ENCODE measurements at regions not wholly inside any gene's neighbourhood (a gene's known extent, or its start where the extent isn't known, plus 50 kb on each side); places are given as distances from the start of the nearest gene placed in this dataset.
"Not testable (repeated sequence)": the region's sequence is repeated elsewhere in the genome, so short reads cannot be mapped to it uniquely, and the experiment has no call there.

DNA sequence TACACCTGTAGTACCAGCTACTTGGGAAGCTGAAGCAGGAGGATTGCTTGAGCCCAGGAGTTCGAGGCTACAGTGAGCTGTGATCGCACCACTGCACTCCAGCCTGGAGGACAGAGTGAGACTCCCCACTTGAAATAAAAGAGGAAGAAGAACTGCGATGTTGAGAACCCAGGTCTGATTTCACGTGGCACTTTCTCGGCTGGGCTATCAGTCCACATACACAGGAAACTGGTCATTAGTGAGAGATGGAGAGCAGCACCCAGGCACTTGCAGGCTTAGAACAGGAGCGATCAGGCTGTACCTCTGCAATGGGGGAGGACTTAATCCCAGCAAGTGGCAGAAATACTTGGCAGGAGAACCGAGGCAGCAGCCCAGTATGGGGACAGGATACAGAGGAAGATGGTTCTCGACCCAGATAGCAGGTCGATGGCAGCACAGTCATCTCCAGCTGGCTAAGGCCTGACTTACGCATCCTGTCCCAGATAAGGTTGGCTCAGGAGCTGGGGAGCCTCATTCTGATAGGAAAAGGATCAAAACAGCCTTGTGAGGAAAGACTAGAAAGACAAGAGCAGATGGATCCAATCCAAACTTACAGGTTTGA is 487.7 kb upstream of the AUTS2 start:
- Histone ChIP-seq H3K9me3 (ENCODE audit: low read length) (no peaks in the 10 kb centered on the region), H4K20me1 (ENCODE audit: low read length) (no peaks in the 10 kb centered on the region), H3K27ac (ENCODE audit: low read length) (no peak overlapping the region), H3K79me2 (ENCODE audit: low read length) (no peaks in the 10 kb centered on the region), H3K9ac (ENCODE audit: low read length) (no peak overlapping the region), H3K4me2 (ENCODE audit: low read length) (no peak overlapping the region), H3F3A (ENCODE audit: low read length, unreplicated experiment) (no peaks in the 10 kb centered on the region), H3K9me2 (replicated peaks; ENCODE audit: low read length) (no peaks in the 10 kb centered on the region), H3K27me3 (ENCODE audit: low read length) (no peaks in the 10 kb centered on the region), H3K36me3 (ENCODE audit: low read depth, low read length) (no peaks in the 10 kb centered on the region), H3K4me1 (ENCODE audit: insufficient read depth, low read length) (no peaks in the 10 kb centered on the region), H3K4me3 (ENCODE audit: low read length) (no peak overlapping the region), H2AFZ (ENCODE audit: low read length) (no peak overlapping the region)
- ChIA-PET POLR2A (ENCODE audit: unreplicated experiment) (no interaction called here), CTCF (no interaction called here)
- intact Hi-C loops (cut with micrococcal nuclease), result no loop called here
- DNase-seq, result no peak
- BruUV-seq (replicated peaks), result no TSS peak
- no peak for ATAC-seq
- TF ChIP-seq EZH2 (IDR thresholded peaks at IDR 0.05; ENCODE audit: low read length, unreplicated experiment), result no peak

DNA sequence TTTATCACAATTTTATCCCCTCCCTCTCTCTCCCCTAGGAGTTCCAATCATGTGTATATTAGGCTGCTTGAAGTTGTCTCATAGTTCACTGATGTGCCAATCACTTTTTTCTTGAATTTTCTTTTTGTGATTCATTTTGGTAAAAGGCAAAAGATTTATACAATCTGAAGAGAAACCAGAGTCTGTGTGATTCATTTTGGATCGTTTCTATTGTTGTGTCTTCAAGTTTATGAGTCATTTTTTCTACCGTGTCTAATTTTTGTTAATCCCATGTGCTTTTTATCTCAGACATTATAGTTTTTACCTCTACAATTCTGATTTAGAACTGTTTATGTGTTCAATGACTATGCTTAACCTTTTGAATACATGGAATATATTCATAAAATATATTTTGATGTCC is 483.9 kb upstream of the AUTS2 start:
- no peaks in the 10 kb centered on the region for H3K9me3 ChIP-seq (ENCODE audit: low read length)
- H3K9ac ChIP-seq (ENCODE audit: low read length), result no peak overlapping the region
- no peaks in the 10 kb centered on the region for H3K27me3 ChIP-seq (ENCODE audit: low read length)
- TF ChIP-seq, protein P1, sequence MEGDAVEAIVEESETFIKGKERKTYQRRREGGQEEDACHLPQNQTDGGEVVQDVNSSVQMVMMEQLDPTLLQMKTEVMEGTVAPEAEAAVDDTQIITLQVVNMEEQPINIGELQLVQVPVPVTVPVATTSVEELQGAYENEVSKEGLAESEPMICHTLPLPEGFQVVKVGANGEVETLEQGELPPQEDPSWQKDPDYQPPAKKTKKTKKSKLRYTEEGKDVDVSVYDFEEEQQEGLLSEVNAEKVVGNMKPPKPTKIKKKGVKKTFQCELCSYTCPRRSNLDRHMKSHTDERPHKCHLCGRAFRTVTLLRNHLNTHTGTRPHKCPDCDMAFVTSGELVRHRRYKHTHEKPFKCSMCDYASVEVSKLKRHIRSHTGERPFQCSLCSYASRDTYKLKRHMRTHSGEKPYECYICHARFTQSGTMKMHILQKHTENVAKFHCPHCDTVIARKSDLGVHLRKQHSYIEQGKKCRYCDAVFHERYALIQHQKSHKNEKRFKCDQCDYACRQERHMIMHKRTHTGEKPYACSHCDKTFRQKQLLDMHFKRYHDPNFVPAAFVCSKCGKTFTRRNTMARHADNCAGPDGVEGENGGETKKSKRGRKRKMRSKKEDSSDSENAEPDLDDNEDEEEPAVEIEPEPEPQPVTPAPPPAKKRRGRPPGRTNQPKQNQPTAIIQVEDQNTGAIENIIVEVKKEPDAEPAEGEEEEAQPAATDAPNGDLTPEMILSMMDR (conservative IDR thresholded peaks at IDR 0.05; ENCODE audit: low read depth, low read length), result no peak
- TF ChIP-seq EZH2phosphoT487 (IDR thresholded peaks at IDR 0.05; ENCODE audit: borderline replicate concordance, low read length) (no peak), EZH2 (IDR thresholded peaks at IDR 0.05; ENCODE audit: low read length, unreplicated experiment) (no peak)
- intact Hi-C loops (cut with micrococcal nuclease), result no loop called here
- no peak overlapping the region for H2AFZ ChIP-seq (ENCODE audit: low read length)
- H3K4me3 ChIP-seq (ENCODE audit: low read length), result no peak overlapping the region
- H3K27ac ChIP-seq (ENCODE audit: low read length), result no peak overlapping the region
- no peaks in the 10 kb centered on the region for H3K36me3 ChIP-seq (ENCODE audit: low read depth, low read length)
- POLR2A ChIA-PET (ENCODE audit: unreplicated experiment), result no interaction called here
- no peaks in the 10 kb centered on the region for H3K4me1 ChIP-seq (ENCODE audit: insufficient read depth, low read length)
- no peak overlapping the region for H3K4me2 ChIP-seq (ENCODE audit: low read length)
- no peaks in the 10 kb centered on the region for H3K9me2 ChIP-seq (replicated peaks; ENCODE audit: low read length)
- H3K79me2 ChIP-seq (ENCODE audit: low read length), result no peaks in the 10 kb centered on the region
- no TSS peak for BruUV-seq (replicated peaks)
- CTCF ChIA-PET, result no interaction called here
- no peaks in the 10 kb centered on the region for H4K20me1 ChIP-seq (ENCODE audit: low read length)
- H3F3A ChIP-seq (ENCODE audit: low read length, unreplicated experiment), result no peaks in the 10 kb centered on the region
- ATAC-seq (no peak), DNase-seq (no peak)

DNA sequence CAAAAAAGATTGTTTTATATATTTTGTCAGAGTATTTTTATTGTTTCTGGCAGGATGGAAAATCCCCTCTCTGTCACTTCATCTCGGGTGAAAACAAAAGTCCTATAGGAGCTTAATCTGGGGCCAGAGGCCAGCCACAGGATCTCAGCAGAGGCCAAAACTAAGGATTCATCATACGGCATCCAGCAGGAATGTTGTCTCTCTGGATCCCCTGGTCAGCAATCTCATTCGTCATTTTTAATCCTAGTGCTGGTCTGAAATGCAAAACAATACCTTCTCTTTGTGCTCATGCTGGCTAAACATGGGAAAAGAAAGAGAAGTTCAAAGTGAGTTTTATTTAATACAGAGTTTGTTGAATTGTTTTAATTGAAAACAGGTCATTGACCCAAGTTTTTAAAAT is 482.5 kb upstream of the AUTS2 start:
- BruUV-seq (replicated peaks), result no TSS peak
- Histone ChIP-seq H3F3A (ENCODE audit: low read length, unreplicated experiment) (no peaks in the 10 kb centered on the region), H3K4me3 (ENCODE audit: low read length) (no peak overlapping the region), H3K79me2 (ENCODE audit: low read length) (no peaks in the 10 kb centered on the region), H3K36me3 (ENCODE audit: low read depth, low read length) (no peaks in the 10 kb centered on the region), H3K27me3 (ENCODE audit: low read length) (no peaks in the 10 kb centered on the region), H3K9me2 (replicated peaks; ENCODE audit: low read length) (no peaks in the 10 kb centered on the region), H2AFZ (ENCODE audit: low read length) (no peak overlapping the region), H3K4me2 (ENCODE audit: low read length) (no peak overlapping the region), H3K27ac (ENCODE audit: low read length) (no peak overlapping the region), H3K9ac (ENCODE audit: low read length) (no peak overlapping the region), H3K9me3 (ENCODE audit: low read length) (no peaks in the 10 kb centered on the region), H3K4me1 (ENCODE audit: insufficient read depth, low read length) (no peaks in the 10 kb centered on the region), H4K20me1 (ENCODE audit: low read length) (no peaks in the 10 kb centered on the region)
- TF ChIP-seq EZH2phosphoT487 (IDR thresholded peaks at IDR 0.05; ENCODE audit: borderline replicate concordance, low read length), result no peak
- no peak for TF ChIP-seq EZH2 (IDR thresholded peaks at IDR 0.05; ENCODE audit: low read length, unreplicated experiment)
- TF ChIP-seq, protein P1 (conservative IDR thresholded peaks at IDR 0.05; ENCODE audit: low read depth, low read length), result no peak
- ATAC-seq, result no peak
- intact Hi-C loops (cut with micrococcal nuclease), result no loop called here
- CTCF ChIA-PET, result no interaction called here
- no peak for DNase-seq
- POLR2A ChIA-PET (ENCODE audit: unreplicated experiment), result no interaction called here

DNA sequence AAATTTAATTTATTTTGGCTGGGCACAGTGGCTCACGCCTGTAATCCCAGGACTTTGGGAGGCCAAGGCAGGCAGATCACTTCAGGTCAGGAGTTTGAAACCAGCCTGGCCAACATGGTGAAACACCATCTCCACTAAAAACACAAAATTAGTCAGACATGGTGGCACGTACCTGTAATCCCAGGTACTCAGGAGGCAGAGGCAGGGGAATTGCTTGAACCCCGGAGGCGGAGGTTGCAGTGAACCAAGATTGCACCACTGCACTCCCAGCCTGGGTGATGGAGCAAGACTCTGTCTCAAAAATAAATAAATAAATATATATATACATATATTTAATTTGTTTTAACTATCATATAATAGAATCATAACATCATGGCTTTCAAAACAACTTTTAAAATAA is 482.1 kb upstream of the AUTS2 start:
- H4K20me1 ChIP-seq (ENCODE audit: low read length); H3K27me3 ChIP-seq (ENCODE audit: low read length); H3K9me3 ChIP-seq (ENCODE audit: low read length); H3K9me2 ChIP-seq (replicated peaks; ENCODE audit: low read length); H3K4me2 ChIP-seq (ENCODE audit: low read length); H3K27ac ChIP-seq (ENCODE audit: low read length); H3K9ac ChIP-seq (ENCODE audit: low read length); H3F3A ChIP-seq (ENCODE audit: low read length, unreplicated experiment); H2AFZ ChIP-seq (ENCODE audit: low read length); intact Hi-C loops (cut with micrococcal nuclease); BruUV-seq (replicated peaks); H3K4me1 ChIP-seq (ENCODE audit: insufficient read depth, low read length); POLR2A ChIA-PET (ENCODE audit: unreplicated experiment); DNase-seq; H3K79me2 ChIP-seq (ENCODE audit: low read length); H3K36me3 ChIP-seq (ENCODE audit: low read depth, low read length); ATAC-seq; H3K4me3 ChIP-seq (ENCODE audit: low read length); CTCF ChIA-PET: not testable (repeated sequence)
